HG03354 (cell line): ENCODE measurements at regions not wholly inside any gene's neighbourhood (a gene's known extent, or its start where the extent isn't known, plus 50 kb on each side); places are given as distances from the start of the nearest gene placed in this dataset.
"Not testable (repeated sequence)": the region's sequence is repeated elsewhere in the genome, so short reads cannot be mapped to it uniquely, and the experiment has no call there.

ENCODE experiments used
- ATAC-seq: cut with Tn5 transposase; IDR thresholded peaks from one replicate; pipeline ENCODE4 v1.9.1; 2021; ENCODE audit warnings: mild to moderate bottlenecking; ENCODE audit not compliant: unreplicated experiment, poor library complexity, severe bottlenecking

GRCh38 chr18:42298759-42299675 lies 344.0 kb downstream of the PIK3C3 start:
- ATAC-seq: peak; percentile 94

DNA sequence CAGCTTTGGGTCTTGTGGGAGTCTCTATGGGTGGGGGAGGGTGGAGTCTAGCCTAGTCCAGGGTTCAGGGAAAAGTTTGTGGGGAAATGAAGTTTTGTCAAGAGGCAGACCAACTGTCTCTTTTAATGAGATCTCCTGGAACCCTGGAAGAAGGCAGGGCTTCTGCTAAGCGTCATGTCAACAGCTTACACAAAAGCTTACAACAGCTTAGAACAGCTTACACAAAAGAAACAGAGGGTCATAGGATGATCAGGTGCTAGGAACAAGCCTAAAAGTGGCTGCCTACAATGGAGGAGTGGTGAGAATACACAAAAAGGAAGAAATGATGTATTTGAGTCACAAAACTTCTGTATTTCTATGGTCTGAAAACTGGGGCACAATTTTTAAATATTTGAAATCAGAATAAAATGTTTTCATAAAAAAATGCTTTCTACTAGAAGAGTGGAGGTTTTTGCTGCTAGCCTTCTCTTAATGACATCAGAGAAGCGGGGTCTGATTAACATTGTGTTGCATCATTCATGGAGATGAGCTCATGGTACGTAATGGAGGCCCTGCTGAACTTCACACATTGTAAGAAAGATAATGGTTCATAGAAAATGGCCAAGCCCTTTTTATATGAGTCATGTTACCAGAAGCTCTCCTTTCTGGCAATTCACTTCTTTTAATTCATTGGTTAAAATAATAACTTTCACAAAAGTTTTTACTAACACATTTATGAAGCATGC lies 351.0 kb downstream of the PIK3C3 start:
- ATAC-seq: no peak

DNA sequence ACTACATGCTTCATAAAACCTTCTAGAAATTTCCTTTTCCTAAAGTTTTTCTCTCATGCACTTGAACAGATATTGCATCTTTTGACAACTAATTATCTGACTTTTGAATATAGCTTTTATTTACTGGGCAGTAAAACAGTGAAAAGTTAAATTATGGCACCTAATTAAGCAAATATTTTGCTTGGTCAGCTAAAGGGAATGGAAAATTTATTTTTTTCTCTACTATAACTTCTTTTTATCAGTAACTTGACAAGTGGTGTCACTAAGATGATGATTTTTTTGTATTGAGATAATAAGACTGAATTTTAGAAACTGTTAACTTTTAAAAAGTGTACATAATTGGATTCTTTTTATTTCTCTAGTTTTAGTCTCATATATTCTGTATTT lies 351.6 kb downstream of the PIK3C3 start:
- no peak for ATAC-seq

GRCh38 chr18:42310956-42311355 lies 355.9 kb downstream of the PIK3C3 start:
- no peak for ATAC-seq

GRCh38 chr18:42326752-42327151 lies 371.7 kb downstream of the PIK3C3 start:
- no peak for ATAC-seq

DNA sequence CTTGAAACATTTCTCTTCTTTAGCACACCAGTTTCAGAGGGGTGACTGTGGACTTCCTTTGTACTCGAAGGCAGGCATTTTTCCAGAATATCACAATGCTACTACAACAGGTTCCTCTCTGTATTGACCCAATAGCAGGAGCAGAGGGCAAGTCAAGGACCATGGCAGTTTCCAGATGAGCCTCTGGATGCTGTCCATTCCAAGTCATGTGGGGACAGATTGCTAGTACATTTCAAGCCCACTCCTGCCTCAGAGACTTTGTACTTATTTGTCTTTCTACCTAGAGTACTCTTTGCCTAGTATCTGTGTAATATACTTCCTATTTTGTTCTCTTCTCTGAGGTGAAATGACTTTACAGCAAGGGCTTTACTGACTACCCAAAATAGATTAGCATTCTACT lies 373.9 kb downstream of the PIK3C3 start:
- ATAC-seq: no peak

DNA sequence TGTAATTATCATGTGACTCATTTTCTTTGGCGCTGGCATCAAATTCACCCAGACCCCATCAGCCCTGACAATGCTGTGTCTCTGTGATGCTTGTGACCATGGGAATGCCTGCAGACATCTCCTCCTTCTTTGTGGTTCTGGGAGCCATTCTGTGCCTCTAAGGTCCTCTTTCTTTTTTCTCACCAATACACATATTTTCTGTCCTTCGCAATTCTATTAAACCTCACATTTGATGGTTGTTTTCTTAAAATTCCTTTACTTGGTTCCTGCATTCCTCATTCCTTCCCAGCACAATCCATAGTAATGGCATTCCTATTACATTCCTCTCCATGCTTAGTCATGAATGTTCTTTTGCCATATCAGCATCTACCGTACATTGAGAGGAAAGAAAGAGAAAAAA lies 375.3 kb downstream of the PIK3C3 start:
- no peak for ATAC-seq

GRCh38 chr18:42333558-42333957 lies 378.5 kb downstream of the PIK3C3 start:
- ATAC-seq: no peak

- no peak for ATAC-seq
These were observed 379.9 kb downstream of the PIK3C3 start for GRCh38 chr18:42334931-42335330.

- no peak for ATAC-seq
These were observed 381.1 kb downstream of the PIK3C3 start for GRCh38 chr18:42336139-42336538.

- ATAC-seq: not testable (repeated sequence)
These were observed 382.3 kb downstream of the PIK3C3 start for GRCh38 chr18:42337337-42337736.

GRCh38 chr18:42338683-42339082 lies 383.6 kb downstream of the PIK3C3 start:
- ATAC-seq: no peak

- no peak for ATAC-seq
These were observed 384.3 kb downstream of the PIK3C3 start for GRCh38 chr18:42339372-42339771.

DNA sequence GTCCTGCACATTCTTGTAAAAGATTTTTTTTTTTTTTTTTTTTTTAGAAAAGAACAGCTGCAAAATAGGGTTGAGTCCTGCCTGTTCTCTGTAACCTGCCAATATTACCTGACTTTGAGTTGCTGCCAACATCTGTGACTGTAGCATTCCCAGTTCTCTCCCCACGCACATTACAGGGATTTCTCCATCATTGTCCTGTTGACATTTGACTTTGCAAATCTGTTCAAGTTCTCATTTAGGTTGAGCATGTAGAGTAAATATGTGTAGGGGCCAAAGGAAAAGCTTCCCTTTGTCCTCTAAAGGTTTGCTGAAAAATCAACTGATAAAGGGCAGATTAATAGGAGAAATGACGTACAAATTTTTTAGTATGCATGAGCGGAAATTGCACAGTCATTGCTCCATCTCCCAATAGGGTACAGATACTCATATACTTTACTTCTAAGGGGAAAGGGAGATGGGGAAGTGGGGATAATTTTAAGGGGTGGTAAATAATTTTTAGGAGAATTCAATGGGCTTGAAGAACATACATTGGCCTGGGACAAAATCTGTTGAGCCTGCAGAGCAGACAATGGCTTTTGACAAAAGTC lies 385.5 kb downstream of the PIK3C3 start:
- no peak for ATAC-seq

- no peak for ATAC-seq
These were observed 386.4 kb downstream of the PIK3C3 start for GRCh38 chr18:42341423-42341822.

- no peak for ATAC-seq
These were observed 393.7 kb downstream of the PIK3C3 start for GRCh38 chr18:42348722-42349121.

DNA sequence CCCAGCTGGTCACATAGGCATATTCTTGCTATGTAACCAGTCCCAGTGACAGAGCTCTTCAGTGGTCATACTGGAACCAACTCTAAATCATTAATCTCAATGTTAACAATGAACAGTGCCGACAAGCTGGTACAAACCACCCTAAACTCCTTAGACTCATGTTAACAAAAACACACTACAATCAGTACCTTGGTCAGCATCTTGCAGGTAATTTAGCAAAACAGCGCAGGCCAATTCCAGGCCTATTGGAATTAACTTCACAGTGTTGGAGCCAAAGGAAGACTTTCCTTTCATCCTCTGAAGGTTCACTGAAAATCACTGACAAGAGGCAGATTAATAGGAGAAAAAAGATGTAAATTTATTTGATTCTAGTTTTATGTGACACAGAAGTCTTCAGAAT lies 396.4 kb downstream of the PIK3C3 start:
- ATAC-seq: no peak

DNA sequence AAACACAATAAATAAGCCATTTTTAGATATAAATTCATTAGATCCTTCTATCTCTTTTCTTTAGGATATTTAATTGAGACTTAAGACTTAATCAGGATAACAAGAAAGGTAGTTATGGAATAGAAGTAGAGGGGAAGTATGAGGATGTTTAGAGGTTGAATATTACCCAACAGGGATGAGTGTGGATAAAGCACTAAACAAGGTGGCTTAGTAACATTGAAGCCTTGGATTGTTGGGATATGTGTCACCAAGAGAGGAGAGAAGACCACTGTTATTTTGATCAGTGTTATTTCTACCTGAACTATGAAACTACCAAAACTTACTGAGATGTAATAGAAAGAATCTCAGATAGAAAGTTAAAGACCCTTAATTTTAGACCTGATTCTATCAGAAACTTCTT lies 405.7 kb downstream of the PIK3C3 start:
- ATAC-seq: no peak

DNA sequence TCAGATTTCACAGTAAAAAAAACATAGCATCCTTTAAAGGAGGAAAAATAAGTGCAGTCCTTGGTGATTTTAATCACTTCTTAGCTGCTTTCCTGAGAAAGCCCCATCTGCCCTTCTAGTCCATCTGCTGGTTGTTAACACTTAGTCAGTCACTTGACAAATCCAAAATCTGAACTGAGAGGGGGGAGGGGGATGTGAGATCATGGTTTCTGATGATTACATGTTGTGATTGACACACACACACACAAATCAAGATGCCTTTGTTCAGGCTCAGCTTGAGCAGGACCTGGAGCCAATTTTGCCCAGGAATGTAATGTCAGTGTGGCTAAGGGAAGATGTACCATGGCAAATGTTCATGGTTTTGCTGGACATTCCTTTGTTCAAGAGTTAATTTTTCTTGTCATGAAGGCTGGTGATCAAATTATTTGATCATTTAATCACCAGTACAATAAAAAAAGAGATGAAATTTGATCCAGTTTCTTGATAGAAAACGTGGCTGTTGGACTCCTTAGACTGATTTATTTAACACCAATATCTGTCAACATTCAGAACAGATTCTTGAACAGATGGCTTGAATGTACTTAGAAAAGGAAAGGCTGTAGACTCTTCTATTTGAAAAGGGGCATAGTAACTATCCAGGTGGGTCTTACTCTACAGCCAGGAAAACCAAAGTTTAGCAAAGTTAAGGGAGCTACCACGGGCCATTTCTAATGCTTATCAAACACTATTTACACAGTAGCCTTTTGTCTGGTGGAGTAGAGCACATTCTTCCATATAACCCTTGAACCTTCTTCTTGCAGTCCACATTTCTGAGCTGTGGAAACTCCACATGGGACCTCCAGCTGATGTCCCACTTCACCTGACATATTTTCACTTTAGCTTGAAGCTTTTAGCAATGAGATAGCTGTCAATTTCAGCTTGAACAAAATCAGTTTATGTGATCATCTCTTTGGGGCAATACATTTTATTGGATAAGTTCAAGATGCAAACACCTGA lies 408.7 kb downstream of the PIK3C3 start:
- ATAC-seq: no peak

DNA sequence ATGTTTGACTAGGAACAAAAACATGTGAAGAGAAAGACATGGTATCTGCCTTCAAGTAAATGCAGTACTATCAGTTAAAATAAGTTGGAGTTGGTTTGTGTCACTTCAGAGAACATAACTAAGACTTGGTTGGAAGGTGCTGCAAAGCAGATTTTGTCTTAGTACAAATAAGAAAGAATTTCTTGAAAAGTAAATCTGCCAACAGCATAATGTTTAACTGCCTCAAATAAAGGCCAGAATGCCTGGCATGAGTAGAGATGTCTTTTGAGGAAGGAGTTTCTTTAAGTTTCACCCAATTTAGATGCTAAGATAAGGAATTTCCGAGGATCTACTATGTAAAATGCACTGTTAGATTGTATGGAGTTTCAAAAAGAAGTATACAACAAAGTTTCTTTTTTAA lies 409.7 kb downstream of the PIK3C3 start:
- no peak for ATAC-seq
